GM12891 (cell line): ENCODE measurements at regions not wholly inside any gene's neighbourhood (a gene's known extent, or its start where the extent isn't known, plus 50 kb on each side); places are given as distances from the start of the nearest gene placed in this dataset.

Experiments
- POLR2A ChIP-seq: IDR thresholded peaks from 2 replicates; pipeline ENCODE4 v1.6.1; 2011; ENCODE audit warnings: low read depth, low read length, control low read depth
- POLR2AphosphoS5 ChIP-seq: IDR thresholded peaks from 2 replicates; pipeline ENCODE4 v1.6.1; 2011; ENCODE audit warnings: low read depth, low read length, control low read depth
- POU2F2 ChIP-seq: IDR thresholded peaks from 2 replicates; pipeline ENCODE4 v1.6.1; 2011; ENCODE audit warnings: low read depth, mild to moderate bottlenecking, control low read depth, low read length, moderate library complexity
- SPI1 ChIP-seq: IDR thresholded peaks from 2 replicates; pipeline ENCODE4 v1.6.1; 2011; ENCODE audit warnings: low read depth, low read length, control low read depth
- TAF1 ChIP-seq: IDR thresholded peaks from 2 replicates; pipeline ENCODE4 v1.6.1; 2011; ENCODE audit warnings: low read depth, low read length, control low read depth

DNA sequence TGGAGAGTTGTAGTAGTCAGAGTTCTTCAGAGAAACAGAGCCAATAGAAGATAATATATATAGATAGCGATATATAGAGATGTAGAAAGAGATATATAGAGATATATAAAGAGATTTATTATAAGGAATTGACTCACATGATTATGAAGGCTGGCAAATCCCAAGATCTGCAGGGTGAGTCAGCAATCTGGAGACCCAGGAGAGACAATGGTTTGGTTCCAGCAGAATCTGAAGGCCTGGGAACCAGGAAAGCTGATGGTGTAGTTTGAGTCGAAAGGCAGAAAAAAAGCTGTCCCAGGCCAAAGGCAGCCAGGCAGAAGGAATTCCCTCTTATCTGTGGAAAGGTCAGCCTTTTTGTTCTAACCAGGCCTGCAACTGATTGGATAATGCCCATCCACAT lies 194.1 kb downstream of the NUFIP1 start:
- no peak for TF ChIP-seq POLR2AphosphoS5
- TF ChIP-seq POLR2A, result no peak
- no peak for TF ChIP-seq POU2F2
- no peak for TF ChIP-seq TAF1
- no peak for TF ChIP-seq SPI1
